Dermis blood vessel endothelial cell (primary cell): ENCODE measurements at regions not wholly inside any gene's neighbourhood (a gene's known extent, or its start where the extent isn't known, plus 50 kb on each side); places are given as distances from the start of the nearest gene placed in this dataset.

Source experiments
- DNase-seq: peaks from one replicate; pipeline ENCODE4 v3.0.0; 2010

GRCh38 chr1:234748713-234749112 is 138.7 kb upstream of the IRF2BP2 start:
- no peak for DNase-seq

- no peak for DNase-seq
These were observed 138.1 kb upstream of the IRF2BP2 start for GRCh38 chr1:234748066-234748465.

- DNase-seq, result no peak
These were observed 136.8 kb upstream of the IRF2BP2 start for GRCh38 chr1:234746798-234747196.

- peak; percentile 74 for DNase-seq
These were observed 136.1 kb upstream of the IRF2BP2 start for GRCh38 chr1:234745844-234746797.

GRCh38 chr1:234745276-234745675 is 135.3 kb upstream of the IRF2BP2 start:
- no peak for DNase-seq

GRCh38 chr1:234743791-234744611 is 134.0 kb upstream of the IRF2BP2 start:
- peak; percentile 97 for DNase-seq

GRCh38 chr1:234742622-234743021 is 132.6 kb upstream of the IRF2BP2 start:
- DNase-seq, result no peak

- no peak for DNase-seq
These were observed 128.0 kb upstream of the IRF2BP2 start for GRCh38 chr1:234737967-234738314.

- DNase-seq, result no peak
These were observed 125.9 kb upstream of the IRF2BP2 start for GRCh38 chr1:234735916-234736315.

GRCh38 chr1:234735476-234735875 is 125.5 kb upstream of the IRF2BP2 start:
- no peak for DNase-seq

- DNase-seq, result peak; percentile 5
These were observed 124.9 kb upstream of the IRF2BP2 start for GRCh38 chr1:234734869-234735268.

- no peak for DNase-seq
These were observed 124.4 kb upstream of the IRF2BP2 start for GRCh38 chr1:234734412-234734835.

GRCh38 chr1:234733427-234733826 is 123.4 kb upstream of the IRF2BP2 start:
- no peak for DNase-seq

- DNase-seq, result no peak
These were observed 122.9 kb upstream of the IRF2BP2 start for GRCh38 chr1:234732671-234733390.

GRCh38 chr1:234732260-234732659 is 122.3 kb upstream of the IRF2BP2 start:
- no peak for DNase-seq

- DNase-seq, result peak; percentile 66
These were observed 121.6 kb upstream of the IRF2BP2 start for GRCh38 chr1:234731569-234732085.

- DNase-seq, result peak; percentile 74
These were observed 121.0 kb upstream of the IRF2BP2 start for GRCh38 chr1:234730770-234731568.

GRCh38 chr1:234730475-234730769 is 120.4 kb upstream of the IRF2BP2 start:
- no peak for DNase-seq

GRCh38 chr1:234729561-234730474 is 119.8 kb upstream of the IRF2BP2 start:
- no peak for DNase-seq

GRCh38 chr1:234728740-234729139 is 118.8 kb upstream of the IRF2BP2 start:
- no peak for DNase-seq
